C1 segment of cervical spinal cord (tissue), 14 donors: ENCODE measurements at regions not wholly inside any gene's neighbourhood (a gene's known extent, or its start where the extent isn't known, plus 50 kb on each side); places are given as distances from the start of the nearest gene placed in this dataset.

Experiments
- DNase-seq, 14 donors: peaks; one replicate each; lab custom pipeline; 2025; lab: John Stamatoyannopoulos, UW

DNA sequence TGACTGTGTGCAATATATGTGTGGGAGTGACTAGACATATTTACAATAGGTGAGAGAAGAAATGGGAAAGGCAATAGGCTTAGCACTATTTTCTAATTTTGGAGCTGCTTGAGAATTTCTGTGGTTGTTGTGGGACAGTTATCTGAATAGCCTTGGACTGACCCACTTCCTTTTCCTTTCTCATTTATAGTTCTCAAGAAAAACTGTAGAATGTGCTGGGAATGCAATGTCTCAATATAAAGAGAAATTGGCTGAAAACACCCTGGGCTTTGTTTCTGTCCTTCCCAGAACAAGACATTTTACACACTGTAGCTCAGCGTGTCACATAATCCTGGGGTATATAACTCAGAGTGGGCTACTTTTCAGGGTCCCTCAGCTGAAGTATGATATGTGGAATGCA lies 153.0 kb upstream of the RHOBTB1 start:
- no peak for DNase-seq

DNA sequence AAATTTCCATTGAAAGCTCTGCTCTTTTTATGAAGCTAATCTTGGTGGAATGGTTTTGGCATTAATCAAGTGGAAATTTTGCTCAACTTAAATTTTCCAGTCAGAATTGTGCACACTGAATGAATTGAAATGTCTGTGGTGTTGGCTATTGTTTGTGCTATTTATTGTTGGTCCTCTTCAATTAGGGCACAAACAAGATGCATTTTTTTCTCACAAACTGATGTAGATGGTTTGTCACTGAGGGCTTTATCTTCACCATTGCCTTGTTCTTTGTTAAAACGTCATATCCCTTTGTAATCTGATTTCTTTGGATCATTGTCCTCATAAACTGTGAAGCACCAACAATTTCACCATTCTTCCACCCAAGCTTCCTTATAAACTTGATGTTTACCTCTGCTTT lies 152.1 kb upstream of the RHOBTB1 start:
- DNase-seq: peak in 1 of 14 donors; percentile 4

DNA sequence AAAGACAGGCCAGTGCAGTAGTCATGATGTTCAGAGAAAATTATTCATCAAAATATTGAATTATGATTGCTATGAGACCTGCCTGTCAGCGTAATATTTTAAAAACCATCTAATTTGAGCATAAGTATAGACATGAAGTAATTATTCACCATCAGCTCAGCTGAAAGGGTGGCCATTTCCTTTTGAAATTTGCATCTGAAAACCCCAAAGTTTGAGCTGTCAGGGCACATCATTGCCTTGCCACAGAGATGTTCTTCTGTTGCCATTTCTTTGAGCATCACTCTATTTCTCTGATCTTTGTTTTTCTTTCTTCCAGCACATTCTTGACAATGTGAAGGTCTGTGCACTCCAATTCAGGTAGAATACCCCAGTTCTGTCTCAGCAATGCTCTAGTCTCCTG lies 147.5 kb upstream of the RHOBTB1 start:
- DNase-seq: no peak

DNA sequence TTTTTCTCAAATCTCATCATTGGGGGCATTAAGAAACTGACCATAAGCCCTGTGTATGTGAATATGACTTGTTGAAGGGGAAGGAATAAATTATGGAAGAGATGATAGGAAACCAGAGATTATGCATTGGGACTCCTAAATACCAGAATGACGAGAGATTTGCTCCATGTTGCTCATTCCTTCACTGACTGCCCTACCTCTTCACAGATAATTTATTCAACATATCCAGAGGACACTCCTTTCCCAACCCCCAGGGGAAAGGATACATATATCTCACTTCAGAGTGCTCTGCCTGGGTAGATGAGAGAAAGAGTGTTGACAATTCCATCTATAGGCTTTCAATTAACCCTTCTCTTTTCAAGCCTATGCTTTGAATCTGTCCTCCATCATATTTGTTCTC lies 145.3 kb upstream of the RHOBTB1 start:
- no peak for DNase-seq

DNA sequence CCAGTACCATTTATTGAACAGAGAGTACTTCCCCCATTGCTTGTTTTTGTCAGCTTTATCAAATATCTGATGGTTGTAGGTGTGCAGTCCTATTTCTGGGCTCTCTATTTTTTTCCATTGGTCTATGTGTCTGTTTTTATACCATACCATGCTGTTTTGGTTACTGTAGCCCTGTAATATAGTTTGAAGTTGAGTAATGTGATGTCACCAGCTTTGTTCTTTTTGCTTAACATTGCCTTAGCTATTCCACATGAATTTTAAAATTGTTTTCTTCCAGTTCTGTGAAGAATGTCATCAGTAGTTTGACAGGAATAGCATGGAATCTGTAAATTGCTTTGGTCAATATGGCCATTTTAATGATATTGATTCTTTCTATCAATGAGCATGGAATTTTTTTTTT lies 140.5 kb upstream of the RHOBTB1 start:
- DNase-seq: no peak

DNA sequence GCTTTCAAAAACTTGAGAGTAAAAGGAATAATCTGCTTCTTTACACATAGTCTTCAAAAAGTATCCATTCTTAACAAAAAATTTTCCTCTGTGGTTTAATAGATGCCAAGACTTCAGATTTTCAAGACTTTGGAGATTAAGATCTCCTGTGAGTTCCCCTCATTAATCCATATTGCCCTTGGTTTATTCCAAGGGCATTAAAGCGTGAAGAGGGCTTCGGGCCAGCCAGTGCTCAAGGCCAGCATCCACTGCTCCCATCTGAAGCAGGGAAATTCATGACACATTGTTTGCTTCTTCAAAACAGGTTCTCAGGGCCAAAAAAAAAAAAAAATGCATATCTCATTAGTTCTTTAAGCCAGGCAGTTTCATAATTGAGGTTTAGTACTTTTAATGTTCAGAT lies 137.3 kb upstream of the RHOBTB1 start:
- no peak for DNase-seq

DNA sequence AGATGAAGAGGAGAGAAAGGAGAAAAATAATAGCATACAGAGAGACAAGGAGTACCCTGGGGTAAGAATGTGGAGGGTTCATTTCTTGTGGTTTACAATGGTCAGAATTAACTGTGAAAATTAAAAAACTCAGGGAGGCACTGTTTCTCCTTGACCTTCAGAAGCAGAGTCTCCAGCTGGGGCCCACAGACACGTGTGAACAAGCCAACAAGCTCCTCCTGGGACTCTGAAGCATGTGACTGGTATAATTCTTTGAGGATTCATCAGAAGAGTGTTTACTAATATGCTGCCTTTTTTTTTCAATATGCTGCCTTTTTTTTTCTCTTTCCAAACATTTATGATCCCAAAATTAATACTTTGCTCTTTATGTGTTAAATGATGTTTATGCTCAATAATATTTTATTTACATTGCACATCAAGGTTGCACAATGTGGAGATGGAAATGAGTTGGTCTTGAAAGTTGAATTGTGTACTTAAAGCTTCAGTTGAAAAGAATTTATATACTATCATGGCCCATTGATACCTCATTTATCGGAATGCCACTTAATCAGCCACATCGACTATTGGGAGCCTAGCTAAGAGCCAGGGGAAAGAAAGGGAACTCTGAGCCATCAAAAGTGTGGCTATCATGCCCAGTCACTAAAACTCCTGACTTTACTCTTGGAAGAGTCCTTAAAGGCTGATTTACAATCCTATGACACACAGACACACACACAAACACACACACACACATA lies 134.7 kb upstream of the RHOBTB1 start:
- DNase-seq: no peak

DNA sequence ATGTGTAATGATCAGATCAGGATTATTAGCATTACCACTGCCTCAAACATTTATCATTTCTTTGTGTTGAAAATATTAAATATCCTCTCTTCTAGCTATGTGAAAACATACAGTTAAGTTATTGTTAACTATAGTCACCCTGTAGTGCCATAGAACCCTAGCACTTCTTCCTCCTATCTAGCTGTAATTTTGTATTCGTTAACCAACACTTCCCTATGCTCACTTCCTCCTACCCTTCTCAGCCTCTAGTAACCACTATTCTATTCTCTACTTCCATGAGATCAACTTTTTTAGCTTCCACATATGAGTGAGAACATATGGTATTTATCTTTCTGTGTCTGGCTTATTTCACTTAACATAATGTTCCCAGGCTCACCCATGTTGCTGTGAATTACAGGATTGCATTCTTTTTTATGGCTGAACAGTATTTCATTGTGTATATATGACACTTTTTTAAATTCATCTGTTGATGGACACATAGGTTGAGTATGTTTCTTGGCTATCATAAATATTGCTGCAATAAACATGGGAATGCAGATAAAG lies 132.7 kb upstream of the RHOBTB1 start:
- DNase-seq: no peak

DNA sequence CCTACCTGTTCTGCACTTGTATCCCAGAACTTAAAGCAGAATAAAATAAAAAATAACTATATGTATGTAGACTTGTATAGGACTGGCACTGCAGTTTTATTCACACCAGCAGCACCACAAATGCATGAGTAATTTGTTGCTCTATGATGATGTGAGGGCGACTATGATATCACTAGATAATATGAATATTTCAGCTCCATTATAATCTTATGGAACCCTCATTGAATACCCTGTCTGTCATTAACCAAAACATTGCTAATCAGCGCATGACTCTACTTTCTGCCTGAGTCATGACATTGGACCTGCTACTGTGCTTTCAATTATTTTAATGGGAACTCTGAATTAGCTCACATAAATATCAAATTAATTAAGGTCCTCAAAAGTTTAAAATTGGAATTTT lies 129.4 kb upstream of the RHOBTB1 start:
- DNase-seq: no peak

DNA sequence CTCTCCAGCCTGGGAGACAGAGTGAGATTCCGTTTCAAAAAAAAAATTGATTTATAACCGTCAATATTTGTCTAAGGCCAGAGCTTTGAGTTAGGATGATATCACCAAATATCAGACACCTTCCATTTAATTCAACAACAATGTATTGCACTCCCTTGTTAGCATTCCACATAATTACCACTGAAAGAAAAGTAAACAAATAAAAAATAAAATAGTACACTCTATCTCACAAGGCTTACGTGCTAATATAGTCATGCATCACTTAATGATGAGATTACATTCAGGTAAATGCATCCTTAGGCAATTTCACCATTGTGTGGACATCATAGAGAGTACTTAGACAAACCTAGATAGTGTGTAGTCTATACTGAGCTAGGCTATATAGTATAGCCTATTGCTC lies 127.6 kb upstream of the RHOBTB1 start:
- no peak for DNase-seq

DNA sequence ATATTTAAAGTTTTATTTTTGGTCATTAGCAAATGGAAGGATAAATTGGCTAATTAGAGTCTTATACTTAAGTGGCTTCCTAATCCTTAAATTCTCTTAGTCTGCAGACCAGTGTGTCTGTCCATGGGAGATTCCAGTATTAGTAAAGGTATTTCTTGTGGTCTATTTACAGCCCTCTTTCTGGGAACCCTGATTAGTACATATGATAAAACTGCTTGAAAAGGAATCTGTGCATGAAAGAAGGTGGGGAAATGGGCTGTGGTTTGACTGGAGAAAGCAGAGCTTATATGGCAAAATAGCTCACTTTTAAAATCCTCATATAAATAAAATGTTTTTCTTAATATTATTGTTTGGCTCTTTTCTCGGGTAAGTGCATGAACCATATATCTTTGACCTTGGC lies 124.5 kb upstream of the RHOBTB1 start:
- no peak for DNase-seq

DNA sequence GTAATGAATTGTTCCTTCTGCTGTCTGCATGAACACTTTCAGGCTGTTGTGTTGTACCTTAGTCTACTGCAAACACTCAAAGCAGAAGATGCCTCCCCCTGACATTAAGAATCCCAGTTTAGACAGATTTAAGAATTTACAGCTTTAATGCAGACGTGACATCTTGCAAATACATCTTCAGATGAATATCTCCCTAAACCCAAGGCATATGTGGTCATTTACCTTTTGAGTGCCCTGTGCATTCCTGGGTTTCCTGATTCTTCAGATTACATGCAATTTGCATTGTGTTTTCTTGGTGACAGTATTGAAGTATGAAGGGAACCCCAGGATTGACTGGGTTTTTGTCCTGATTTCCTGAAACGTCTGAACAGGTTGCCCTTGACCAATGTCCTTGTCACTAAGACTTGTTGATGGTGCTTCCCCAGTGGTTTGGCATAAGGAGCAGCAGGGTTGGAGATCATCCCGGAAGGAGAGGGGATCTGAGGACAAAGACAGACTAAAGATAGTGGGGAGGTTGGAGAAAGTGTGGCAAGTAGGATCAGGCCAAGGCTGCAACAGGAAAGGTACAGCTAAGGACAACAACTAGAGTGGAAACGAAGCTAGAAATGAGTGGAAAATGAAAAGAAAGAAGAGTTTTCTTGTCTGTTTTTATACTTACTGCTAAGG lies 123.8 kb upstream of the RHOBTB1 start:
- no peak for DNase-seq

DNA sequence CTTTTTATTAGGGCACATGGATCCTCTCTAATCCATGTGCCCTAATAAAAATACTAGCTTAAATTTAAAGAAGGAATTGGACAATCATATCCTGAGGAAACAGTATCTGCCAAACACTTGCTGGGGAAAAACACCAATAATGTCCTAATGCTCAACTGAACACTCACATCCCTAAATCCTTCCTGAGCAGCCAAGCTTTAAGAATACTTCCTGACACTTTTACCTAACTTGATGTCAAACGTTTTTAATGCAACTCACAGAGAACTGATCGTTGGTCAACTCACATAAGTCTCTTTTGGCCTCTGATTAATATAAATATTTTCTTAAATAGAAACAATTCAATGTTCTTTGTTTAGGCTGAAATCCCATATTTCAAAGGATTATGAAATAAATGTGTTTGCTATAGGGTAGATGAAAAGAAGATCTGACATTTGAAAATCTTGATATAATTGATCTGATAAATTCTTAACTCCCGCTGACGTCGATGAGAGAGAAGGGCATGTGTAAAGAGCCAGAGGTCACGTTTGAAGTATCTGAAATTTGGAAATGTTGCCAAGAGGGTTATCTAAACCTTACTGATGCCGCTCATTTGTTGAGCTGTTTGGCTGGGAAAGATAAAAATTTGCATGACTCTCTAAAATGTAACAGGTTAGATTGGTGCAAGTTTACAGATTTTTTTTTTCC lies 122.8 kb upstream of the RHOBTB1 start:
- DNase-seq: no peak

DNA sequence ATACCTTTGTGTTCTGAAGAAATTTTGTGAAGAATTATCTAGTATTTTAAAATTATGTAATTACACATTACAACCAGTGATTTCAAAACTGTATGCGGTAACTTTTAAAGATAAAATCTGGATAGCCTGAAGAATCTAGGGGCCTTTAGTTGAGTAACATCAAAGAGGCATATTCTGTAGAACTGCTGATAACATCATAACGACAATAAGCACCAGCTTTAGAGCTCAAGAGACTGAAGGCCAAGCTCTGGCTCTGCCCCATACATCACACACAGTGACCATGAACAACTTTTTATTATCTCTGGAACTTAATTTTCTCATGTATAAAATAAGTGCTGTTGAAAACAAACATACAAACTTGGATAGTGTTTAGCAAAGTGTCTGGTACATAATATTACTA lies 121.1 kb upstream of the RHOBTB1 start:
- no peak for DNase-seq

DNA sequence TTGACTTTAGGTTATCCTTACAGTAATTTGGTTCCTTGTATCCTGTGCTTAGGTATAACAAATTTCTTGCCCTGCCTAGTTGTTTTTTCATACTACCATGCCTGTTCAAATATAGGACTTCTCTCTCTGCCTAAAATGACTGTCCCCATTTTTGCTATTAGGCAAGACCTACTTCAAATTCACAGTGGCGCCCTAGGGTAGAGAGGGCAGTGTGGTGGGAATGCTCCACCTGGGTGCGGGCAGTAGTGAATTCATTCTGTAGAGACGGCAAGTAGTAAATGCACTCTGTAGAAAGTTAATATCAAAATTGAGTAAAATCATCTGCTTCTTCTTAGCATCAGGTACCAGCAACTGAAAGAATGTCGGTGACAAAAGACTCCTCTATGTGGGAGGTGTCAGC lies 120.4 kb upstream of the RHOBTB1 start:
- DNase-seq: no peak

DNA sequence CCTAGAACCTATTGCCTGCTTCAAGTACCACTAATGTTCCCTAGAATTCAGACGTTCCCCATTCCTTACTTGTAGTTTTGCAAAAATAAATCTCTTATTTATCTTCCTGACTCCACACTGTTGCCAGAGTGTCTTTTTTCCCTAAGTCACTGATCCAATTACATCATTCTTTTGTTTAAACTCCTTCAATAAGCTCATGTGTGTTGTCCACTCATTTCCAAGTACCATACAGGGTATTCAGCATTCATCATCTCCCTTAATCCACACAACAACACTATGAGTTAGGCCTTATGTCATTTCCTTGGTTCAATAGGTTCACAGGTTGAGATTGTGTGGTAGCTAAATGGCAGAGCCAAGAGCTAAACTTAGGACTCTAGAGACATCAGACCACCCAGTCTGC lies 119.9 kb upstream of the RHOBTB1 start:
- no peak for DNase-seq

DNA sequence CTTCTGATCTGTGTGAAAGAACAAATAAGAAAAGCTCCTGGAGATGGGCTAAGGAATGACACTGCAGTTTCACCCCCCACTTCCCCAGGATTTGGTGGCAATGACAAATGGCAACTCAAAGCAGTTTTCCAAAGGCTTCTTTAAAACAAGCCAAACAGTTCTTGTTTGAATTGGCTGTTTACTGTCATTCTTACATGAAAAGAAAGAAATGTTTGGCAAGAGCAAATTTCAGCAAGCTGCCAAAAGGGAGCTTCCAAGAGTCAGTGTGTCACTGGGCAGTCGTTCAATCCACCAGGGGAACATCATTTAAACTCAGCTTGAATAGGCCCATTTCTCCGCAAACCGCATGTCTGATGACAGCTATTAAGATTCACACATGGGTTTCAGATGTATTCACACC lies 119.0 kb upstream of the RHOBTB1 start:
- DNase-seq: peak in 10 of 14 donors; percentile 8 to 53 (median 20)

DNA sequence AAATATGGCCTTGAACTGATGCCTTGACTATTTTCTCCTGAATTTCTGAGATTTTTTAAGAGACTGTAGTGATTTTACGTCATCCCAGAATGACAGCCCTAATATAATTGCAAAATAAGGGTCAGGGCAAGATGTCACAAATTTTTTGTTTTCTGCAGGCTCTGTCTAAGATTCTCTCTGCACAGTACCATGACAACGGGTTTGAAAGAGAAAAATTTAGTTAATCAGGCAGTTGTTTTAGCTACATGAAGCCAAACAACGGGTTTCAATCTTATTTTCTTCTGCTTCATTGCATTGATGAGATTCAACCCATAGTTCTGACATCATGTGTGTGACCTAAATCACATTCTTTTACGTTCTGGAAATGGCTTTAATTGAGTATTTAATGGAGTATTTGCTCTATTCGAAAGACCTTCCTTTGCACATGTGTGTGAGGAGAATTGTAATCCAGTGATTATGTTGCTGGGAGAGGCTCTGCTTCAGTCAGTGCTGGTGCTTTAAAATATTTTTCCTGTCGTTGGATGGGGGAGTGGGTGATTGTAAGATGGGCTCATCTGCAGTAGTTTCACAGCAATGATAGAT lies 118.0 kb upstream of the RHOBTB1 start:
- no peak for DNase-seq

DNA sequence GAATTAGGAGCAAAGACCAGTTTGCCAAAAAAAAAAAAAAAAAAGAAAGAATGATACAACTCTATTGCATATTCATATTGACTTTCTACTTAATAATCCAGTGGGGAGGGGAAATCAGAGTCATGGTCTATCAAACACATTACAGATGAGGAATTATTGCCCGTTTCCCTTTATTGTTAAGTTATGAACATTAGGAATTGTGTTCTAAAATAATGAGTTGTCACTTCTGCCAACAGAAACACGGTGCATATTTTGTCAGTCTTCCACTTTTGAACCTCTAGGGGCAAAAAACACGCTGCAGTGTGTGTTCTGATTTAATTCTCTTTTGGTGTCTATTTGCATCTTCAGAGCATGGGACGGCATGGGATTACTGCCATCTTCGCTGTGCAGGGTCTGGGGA lies 115.7 kb upstream of the RHOBTB1 start:
- DNase-seq: no peak

DNA sequence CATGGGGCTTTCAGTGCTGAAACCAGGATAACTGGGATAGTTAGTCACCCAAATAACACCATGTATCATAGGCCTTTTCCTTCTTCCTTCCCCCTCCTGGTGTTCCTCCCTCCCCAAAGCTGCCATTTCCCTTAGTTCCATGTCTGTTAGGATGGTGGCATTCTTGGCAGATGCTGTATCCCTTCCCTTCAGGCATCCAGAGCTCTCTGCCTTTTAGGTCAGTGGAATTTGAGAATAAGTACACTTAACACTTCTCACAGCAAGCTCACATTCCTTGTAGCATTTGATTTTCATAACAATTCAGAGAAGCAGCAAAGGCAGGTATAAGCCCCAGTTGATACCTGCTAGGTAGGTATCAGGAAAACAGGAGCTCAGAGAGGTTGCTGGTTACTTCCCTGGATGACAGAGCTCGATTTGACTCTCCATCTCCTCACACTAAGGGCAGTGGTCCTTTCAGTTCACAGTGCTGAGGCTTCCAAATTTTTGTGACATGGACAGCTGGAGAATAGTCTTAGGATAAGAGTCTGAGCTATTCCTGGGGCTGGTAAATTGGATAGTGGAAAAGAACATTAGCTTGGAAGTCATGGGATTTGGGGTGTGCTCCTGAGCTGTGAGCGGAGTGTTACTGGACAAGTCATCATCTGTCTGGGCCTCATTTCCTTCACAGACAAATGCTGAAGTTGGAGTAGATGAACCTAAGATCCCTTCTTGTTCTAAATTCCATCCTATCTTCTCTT lies 108.7 kb upstream of the RHOBTB1 start:
- DNase-seq: no peak

DNA sequence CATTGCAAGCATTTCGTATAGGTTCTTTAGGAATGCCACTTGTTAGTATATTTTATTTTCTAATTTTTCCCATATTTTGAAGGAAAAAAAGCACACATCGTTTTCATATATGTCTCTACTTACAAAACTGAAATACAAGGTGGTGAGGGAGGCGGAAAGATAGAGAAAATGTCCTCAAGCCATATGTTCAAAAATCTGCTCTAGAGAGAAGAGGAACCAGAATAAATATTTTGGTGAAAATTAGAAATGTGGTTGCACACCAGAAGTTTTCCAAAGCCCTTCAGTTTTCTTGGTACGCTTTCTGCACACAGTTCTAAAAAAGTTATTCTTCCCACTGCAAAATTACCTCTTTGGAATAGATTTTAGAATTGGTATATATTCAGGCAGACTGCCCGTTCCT lies 107.4 kb upstream of the RHOBTB1 start:
- no peak for DNase-seq
